Naive thymus-derived CD4-positive, alpha-beta T cell (primary cell): ENCODE measurements at regions not wholly inside any gene's neighbourhood (a gene's known extent, or its start where the extent isn't known, plus 50 kb on each side); places are given as distances from the start of the nearest gene placed in this dataset.
A peak's percentile ranks its signal among the peaks of the same experiment; 100 is the strongest.

Experiments used
- ATAC-seq: fragments of 150-1000 bp; cut with Tn5 transposase; 2 replicates; pipeline ENCODE4 v1.10.0; 2021; ENCODE audit warnings: mild to moderate bottlenecking, moderate library complexity
- CTCF ChIA-PET: fragments of 350-600 bp; sonication (Branson Sonifier 250); formaldehyde crosslinking; loops from one replicate; lab custom pipeline; 2021; ENCODE audit warnings: antibody characterized with exemption; lab: Charles Lee
- POLR2A ChIA-PET: fragments of 350-600 bp; sonication (Branson Sonifier 250); formaldehyde crosslinking; loops from one replicate; lab custom pipeline; 2021; ENCODE audit warnings: antibody characterized with exemption, inconsistent platforms; lab: Charles Lee
- DNase-seq, 9 donors: peaks; one replicate each; pipeline versions ENCODE4 v3.0.0 to v3.0.0-alpha.2; 2020 to 2022; ENCODE audit warnings: mixed read lengths in 1 of 9
- H3K27ac ChIP-seq: one replicate; pipeline ENCODE4 v1.7.0; 2013; ENCODE audit warnings: mild to moderate bottlenecking, low read depth, low read length, moderate library complexity
- H3K27me3 ChIP-seq, 2 donors: one replicate each; pipeline ENCODE4 v1.7.0; 2013; ENCODE audit warnings: low read length in 2 of 2, mild to moderate bottlenecking in 2 of 2, moderate library complexity in 2 of 2; ENCODE audit not compliant: control insufficient read depth in 2 of 2, insufficient read depth in 2 of 2
- H3K36me3 ChIP-seq, 3 experiments: 1 replicate in 2 of 3; 2 replicates in 1 of 3; pipeline ENCODE4 v1.7.0; 2013; ENCODE audit warnings: low read length in 3 of 3, mild to moderate bottlenecking in 3 of 3, moderate library complexity in 1 of 3; ENCODE audit not compliant: insufficient read depth in 3 of 3, control insufficient read depth in 2 of 3
- H3K4me1 ChIP-seq, 2 donors: one replicate each; pipeline ENCODE4 v1.7.0; 2013; ENCODE audit warnings: low read length in 2 of 2, mild to moderate bottlenecking in 2 of 2, moderate library complexity in 1 of 2; ENCODE audit not compliant: control insufficient read depth in 2 of 2, insufficient read depth in 2 of 2
- H3K4me3 ChIP-seq: 2 replicates; pipeline ENCODE4 v1.7.0; 2013; ENCODE audit warnings: mild to moderate bottlenecking, low read length
- H3K9me3 ChIP-seq, 3 experiments: 1 replicate in 2 of 3; 2 replicates in 1 of 3; pipeline ENCODE4 v1.7.0; 2013; ENCODE audit warnings: low read length in 3 of 3; ENCODE audit not compliant: control insufficient read depth in 2 of 3
- H3K27ac Mint-ChIP-seq, 9 donors: one replicate each; pipeline ENCODE4 v1.8.0; 2020 to 2022; ENCODE audit warnings: mixed read lengths in 9 of 9, mild to moderate bottlenecking in 8 of 9, moderate library complexity in 5 of 9, inconsistent platforms in 2 of 9
- H3K27me3 Mint-ChIP-seq, 5 donors: one replicate each; pipeline ENCODE4 v1.8.0; 2021 to 2022; ENCODE audit warnings: mixed read lengths in 5 of 5, mild to moderate bottlenecking in 1 of 5
- H3K36me3 Mint-ChIP-seq, 5 donors: one replicate each; pipeline ENCODE4 v1.8.0; 2020 to 2022; ENCODE audit warnings: mixed read lengths in 5 of 5, mild to moderate bottlenecking in 3 of 5, inconsistent platforms in 1 of 5
- H3K4me1 Mint-ChIP-seq, 7 donors: one replicate each; pipeline ENCODE4 v1.8.0; 2020 to 2022; ENCODE audit warnings: mixed read lengths in 7 of 7, mild to moderate bottlenecking in 3 of 7, inconsistent platforms in 1 of 7
- H3K4me3 Mint-ChIP-seq, 10 donors: one replicate each; pipeline ENCODE4 v1.8.0; 2020 to 2022; ENCODE audit warnings: mild to moderate bottlenecking in 10 of 10, mixed read lengths in 10 of 10, moderate library complexity in 6 of 10, inconsistent platforms in 2 of 10
- H3K9me3 Mint-ChIP-seq, 11 donors: one replicate each; pipeline ENCODE4 v1.8.0; 2020 to 2022; ENCODE audit warnings: mixed read lengths in 11 of 11, mild to moderate bottlenecking in 4 of 11, inconsistent platforms in 1 of 11, moderate library complexity in 1 of 11
- intact Hi-C, 2 donors: fragments of 100-400 bp; cut with micrococcal nuclease; formaldehyde crosslinking; loops; one replicate each; pipeline ENCODE4 v1.15.1; 2023

DNA sequence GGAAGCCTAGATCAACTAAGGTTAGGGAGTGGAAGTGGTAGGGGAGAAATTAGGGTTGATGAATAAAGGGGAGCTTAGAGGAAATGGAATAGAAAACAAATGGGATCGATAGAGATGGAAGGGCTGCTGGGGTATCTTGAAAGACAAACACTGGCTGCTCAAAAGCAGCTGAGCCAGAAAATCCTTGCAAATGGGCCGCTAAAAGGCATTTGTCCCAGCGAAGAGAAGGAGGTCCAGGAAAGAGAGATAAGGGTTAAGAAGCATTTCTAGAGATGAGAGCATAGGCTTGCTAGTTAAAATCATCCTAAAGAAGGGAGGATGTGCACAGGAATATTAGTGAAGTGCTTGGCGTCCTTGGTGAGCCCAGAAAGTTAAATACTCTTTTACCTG lies 258.0 kb upstream of the CBLB start:
- Mint-ChIP-seq H3K27me3 (peaks cover 0 to 5% (median 0%) of the 10 kb centered on the region in 5 donors), H3K27ac (no peak overlapping the region), H3K9me3 (peaks cover 0 to 8% (median 0%) of the 10 kb centered on the region in 11 donors), H3K4me3 (no peak overlapping the region), H3K36me3 (peaks cover 0 to 16% (median 0%) of the 10 kb centered on the region in 5 donors), H3K4me1 (peaks cover 0 to 11% (median 0%) of the 10 kb centered on the region in 7 donors)
- ATAC-seq (no peak), DNase-seq (no peak)
- no peak overlapping the region for H3K27ac ChIP-seq
- no peak overlapping the region for H3K4me3 ChIP-seq
- intact Hi-C loops: no loop called here
- H3K36me3 ChIP-seq: no peaks in the 10 kb centered on the region
- H3K27me3 ChIP-seq: no peaks in the 10 kb centered on the region
- ChIA-PET POLR2A (no interaction called here), CTCF (no interaction called here)
- H3K4me1 ChIP-seq: no peaks in the 10 kb centered on the region
- no peaks in the 10 kb centered on the region for H3K9me3 ChIP-seq

DNA sequence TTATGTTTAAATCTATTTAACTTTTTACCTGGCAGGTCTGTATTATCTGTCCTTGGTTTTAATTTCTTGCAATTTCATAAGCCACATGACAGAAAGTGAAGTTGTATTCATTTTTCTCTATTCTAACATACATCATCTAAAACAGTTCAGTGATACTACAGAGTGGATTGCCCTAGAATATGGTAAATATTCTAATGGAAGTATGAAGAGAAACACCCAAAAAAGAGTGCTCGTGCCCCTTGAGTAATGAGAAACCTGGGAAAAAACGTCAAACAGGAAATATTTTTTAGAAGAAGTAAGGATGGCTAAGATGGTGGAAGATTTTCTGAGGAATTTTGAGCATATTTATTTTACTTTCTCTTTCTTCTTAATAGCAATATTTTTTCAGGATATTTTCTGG lies 261.1 kb upstream of the CBLB start:
- Histone ChIP-seq H3K27ac (no peak overlapping the region), H3K36me3 (no peaks in the 10 kb centered on the region), H3K27me3 (no peaks in the 10 kb centered on the region), H3K9me3 (no peaks in the 10 kb centered on the region), H3K4me1 (no peaks in the 10 kb centered on the region), H3K4me3 (no peak overlapping the region)
- CTCF ChIA-PET: no interaction called here
- Mint-ChIP-seq H3K9me3 (peaks cover 0 to 16% (median 0%) of the 10 kb centered on the region in 11 donors), H3K4me1 (peaks cover 0 to 8% (median 0%) of the 10 kb centered on the region in 7 donors), H3K27me3 (no peaks in the 10 kb centered on the region), H3K4me3 (no peak overlapping the region), H3K36me3 (peaks cover 0 to 21% (median 0%) of the 10 kb centered on the region in 5 donors), H3K27ac (no peak overlapping the region)
- intact Hi-C loops: no loop called here
- POLR2A ChIA-PET: no interaction called here
- ATAC-seq (no peak), DNase-seq (no peak)

DNA sequence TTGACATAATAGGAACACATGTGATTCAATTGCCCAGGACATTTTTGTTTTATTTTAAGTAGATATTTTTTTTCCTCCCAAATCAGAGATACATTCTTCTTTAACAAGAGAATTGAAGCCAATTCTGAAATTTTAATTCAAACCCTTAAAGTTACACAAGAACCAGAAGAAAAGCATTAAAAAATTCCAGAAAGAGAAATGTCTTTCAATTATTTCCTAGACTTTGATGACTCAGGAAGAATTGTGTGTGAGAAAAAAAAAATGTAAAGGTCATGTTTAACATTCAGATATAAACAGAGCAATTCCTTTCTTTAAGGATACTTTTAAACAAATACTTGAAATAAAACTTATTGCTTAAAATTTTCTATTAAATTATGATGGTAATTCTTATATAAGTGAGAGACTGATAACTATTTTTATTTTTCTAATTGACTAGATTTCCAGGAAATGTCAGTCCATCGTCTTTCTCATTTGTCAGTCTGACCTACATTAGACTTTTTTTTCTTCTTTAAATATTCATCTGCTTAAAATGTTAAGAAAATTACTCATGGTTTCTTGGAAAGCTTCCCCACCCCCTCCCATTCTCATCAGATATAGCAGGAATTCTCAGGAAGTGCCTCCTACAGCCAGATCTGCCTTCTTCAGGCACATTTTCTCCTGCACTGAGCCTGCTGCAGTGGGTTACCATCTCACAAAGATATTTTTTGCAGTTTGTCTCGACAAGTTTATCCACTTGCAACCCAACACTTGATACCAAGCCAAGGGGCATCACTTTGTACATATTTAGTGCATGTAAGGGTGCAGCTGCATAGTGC lies 261.8 kb upstream of the CBLB start:
- Histone ChIP-seq H3K4me1 (no peaks in the 10 kb centered on the region), H3K27me3 (no peaks in the 10 kb centered on the region), H3K27ac (no peak overlapping the region), H3K4me3 (no peak overlapping the region), H3K36me3 (no peaks in the 10 kb centered on the region), H3K9me3 (no peaks in the 10 kb centered on the region)
- peaks cover 0 to 24% (median 0%) of the 10 kb centered on the region in 5 donors for H3K36me3 Mint-ChIP-seq
- ChIA-PET CTCF (no interaction called here), POLR2A (interaction anchor here (0.6 kb wide), 1 partner anchor 1436 kb away, joined by 3 read pairs; no protein-coding TSS in a partner anchor)
- H3K27me3 Mint-ChIP-seq: no peaks in the 10 kb centered on the region
- DNase-seq (no peak), ATAC-seq (no peak)
- H3K27ac Mint-ChIP-seq: peak overlapping the region in 1 of 9 donors; percentile 78
- intact Hi-C loops: no loop called here
- H3K4me3 Mint-ChIP-seq: peak overlapping the region in 1 of 10 donors; percentile 18
- peaks cover 0 to 8% (median 0%) of the 10 kb centered on the region in 7 donors for H3K4me1 Mint-ChIP-seq
- H3K9me3 Mint-ChIP-seq: peaks cover 0 to 19% (median 0%) of the 10 kb centered on the region in 11 donors

DNA sequence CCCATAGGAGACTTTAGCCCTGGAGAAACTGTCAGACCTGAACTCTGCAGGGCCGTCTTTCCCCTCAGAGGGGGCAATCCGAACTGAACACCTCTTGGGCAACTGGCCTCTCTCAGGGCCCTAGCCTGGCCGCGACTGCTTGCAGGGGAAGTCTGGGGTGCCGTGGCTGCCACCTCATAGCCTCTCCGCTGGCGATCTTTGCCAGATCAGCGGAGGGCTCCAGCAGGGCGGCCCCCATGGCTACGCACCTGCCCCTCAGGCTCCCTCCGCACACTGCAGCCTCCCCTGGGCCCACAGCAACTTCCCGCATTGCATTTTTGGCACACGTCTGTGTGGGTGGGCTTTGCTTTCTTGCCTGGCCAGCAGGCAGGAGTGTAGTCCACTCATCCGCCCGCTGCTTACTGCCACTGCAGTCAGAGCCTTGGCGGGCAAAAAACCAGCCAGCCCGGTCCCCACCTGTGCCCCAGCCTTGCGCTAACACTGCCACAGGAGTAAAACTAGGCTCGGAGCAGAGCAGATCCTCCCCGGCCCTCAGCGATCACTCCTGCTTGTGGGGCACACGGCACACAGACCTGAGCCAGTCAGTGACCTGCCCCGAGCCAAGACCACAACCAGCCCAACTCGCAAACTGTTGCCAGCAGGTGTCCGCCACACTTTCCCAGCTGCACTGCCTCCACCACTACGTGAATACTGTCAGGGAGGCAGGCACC lies 266.8 kb upstream of the CBLB start:
- Histone ChIP-seq H3K27me3 (no peaks in the 10 kb centered on the region), H3K9me3 (no peaks in the 10 kb centered on the region), H3K27ac (no peak overlapping the region), H3K4me3 (no peak overlapping the region), H3K4me1 (no peaks in the 10 kb centered on the region), H3K36me3 (no peaks in the 10 kb centered on the region)
- H3K4me3 Mint-ChIP-seq: no peak overlapping the region
- DNase-seq (no peak), ATAC-seq (no peak)
- peaks cover 0 to 16% (median 0%) of the 10 kb centered on the region in 11 donors for H3K9me3 Mint-ChIP-seq
- ChIA-PET POLR2A (no interaction called here), CTCF (no interaction called here)
- H3K36me3 Mint-ChIP-seq: peaks cover 0 to 20% (median 0%) of the 10 kb centered on the region in 5 donors
- peaks cover 0 to 7% (median 0%) of the 10 kb centered on the region in 7 donors for H3K4me1 Mint-ChIP-seq
- H3K27ac Mint-ChIP-seq: peak overlapping the region in 1 of 9 donors; percentile 32
- H3K27me3 Mint-ChIP-seq: no peaks in the 10 kb centered on the region
- intact Hi-C loops: no loop called here

GRCh38 chr3:106139826-106140225 lies 271.0 kb upstream of the CBLB start:
- H3K36me3 ChIP-seq: no peaks in the 10 kb centered on the region
- no peaks in the 10 kb centered on the region for H3K4me1 ChIP-seq
- intact Hi-C loops: no loop called here
- H3K4me3 Mint-ChIP-seq: no peak overlapping the region
- peaks cover 0 to 17% (median 0%) of the 10 kb centered on the region in 5 donors for H3K36me3 Mint-ChIP-seq
- H3K9me3 Mint-ChIP-seq: peaks cover 0 to 19% (median 0%) of the 10 kb centered on the region in 11 donors
- DNase-seq (no peak), ATAC-seq (no peak)
- peak overlapping the region in 1 of 9 donors; percentile 13 for H3K27ac Mint-ChIP-seq
- no peaks in the 10 kb centered on the region for H3K9me3 ChIP-seq
- no peak overlapping the region for H3K4me3 ChIP-seq
- no peaks in the 10 kb centered on the region for H3K27me3 ChIP-seq
- CTCF ChIA-PET: no interaction called here
- no peak overlapping the region for H3K27ac ChIP-seq
- peaks cover 0 to 11% (median 0%) of the 10 kb centered on the region in 7 donors for H3K4me1 Mint-ChIP-seq
- POLR2A ChIA-PET: no interaction called here
- no peaks in the 10 kb centered on the region for H3K27me3 Mint-ChIP-seq

DNA sequence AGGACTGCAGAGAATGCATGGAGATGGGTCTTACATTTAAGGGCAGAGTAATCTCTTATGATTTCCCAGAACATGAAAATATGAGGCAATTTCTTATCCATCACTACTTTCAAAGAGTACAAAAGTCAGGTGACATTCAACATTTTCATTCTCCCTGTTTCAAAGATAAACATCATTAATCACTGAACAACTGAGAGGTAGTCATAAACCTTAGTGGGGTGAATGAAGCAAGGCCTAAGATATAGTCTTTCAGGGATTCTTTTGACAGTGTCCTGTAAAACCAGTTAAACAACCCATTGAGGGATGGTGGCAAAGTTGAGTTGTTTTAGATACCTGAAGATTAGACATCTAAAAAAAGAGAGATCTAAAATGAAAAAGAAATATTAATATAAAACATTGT lies 271.6 kb upstream of the CBLB start:
- H3K27me3 Mint-ChIP-seq: no peaks in the 10 kb centered on the region
- CTCF ChIA-PET: no interaction called here
- no peaks in the 10 kb centered on the region for H3K27me3 ChIP-seq
- no peak overlapping the region for H3K4me3 Mint-ChIP-seq
- POLR2A ChIA-PET: interaction anchor here (0.6 kb wide), 1 partner anchor 23 kb away, joined by 3 read pairs; no protein-coding TSS in a partner anchor
- H3K27ac ChIP-seq: no peak overlapping the region
- no peaks in the 10 kb centered on the region for H3K36me3 ChIP-seq
- intact Hi-C loops: no loop called here
- no peaks in the 10 kb centered on the region for H3K9me3 ChIP-seq
- peaks cover 0 to 17% (median 0%) of the 10 kb centered on the region in 5 donors for H3K36me3 Mint-ChIP-seq
- H3K27ac Mint-ChIP-seq: peak overlapping the region in 1 of 9 donors; percentile 13
- H3K4me1 Mint-ChIP-seq: peaks cover 0 to 11% (median 0%) of the 10 kb centered on the region in 7 donors
- no peak overlapping the region for H3K4me3 ChIP-seq
- peaks cover 0 to 18% (median 0%) of the 10 kb centered on the region in 11 donors for H3K9me3 Mint-ChIP-seq
- no peaks in the 10 kb centered on the region for H3K4me1 ChIP-seq
- ATAC-seq: no peak
- DNase-seq: no peak
